ENCODE measurements at regions not wholly inside any gene's neighbourhood (a gene's known extent, or its start where the extent isn't known, plus 50 kb on each side); places are given as distances from the start of the nearest gene placed in this dataset.

DNA sequence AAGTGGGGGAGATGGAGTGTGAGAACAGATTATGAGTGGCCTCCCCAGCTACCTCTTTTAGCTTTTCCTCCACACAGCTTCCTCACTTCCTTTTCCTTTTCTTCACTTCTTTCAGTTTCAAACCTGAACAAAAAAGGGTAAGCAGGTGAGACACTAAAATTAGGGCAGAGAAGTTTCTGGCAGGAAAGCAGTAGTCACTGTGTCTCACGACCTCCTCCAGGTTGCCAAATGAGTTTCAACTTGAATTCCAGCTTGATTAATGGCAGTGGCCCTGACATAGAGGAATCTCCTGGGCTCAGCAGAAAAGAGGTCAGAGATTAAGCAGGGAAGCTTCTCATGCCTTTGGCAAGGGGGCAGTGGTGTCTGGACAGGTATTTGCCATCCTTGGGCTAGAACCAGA is 63.7 kb upstream of the SPINK5 start (continued):
- TF ChIP-seq, protein P1, sequence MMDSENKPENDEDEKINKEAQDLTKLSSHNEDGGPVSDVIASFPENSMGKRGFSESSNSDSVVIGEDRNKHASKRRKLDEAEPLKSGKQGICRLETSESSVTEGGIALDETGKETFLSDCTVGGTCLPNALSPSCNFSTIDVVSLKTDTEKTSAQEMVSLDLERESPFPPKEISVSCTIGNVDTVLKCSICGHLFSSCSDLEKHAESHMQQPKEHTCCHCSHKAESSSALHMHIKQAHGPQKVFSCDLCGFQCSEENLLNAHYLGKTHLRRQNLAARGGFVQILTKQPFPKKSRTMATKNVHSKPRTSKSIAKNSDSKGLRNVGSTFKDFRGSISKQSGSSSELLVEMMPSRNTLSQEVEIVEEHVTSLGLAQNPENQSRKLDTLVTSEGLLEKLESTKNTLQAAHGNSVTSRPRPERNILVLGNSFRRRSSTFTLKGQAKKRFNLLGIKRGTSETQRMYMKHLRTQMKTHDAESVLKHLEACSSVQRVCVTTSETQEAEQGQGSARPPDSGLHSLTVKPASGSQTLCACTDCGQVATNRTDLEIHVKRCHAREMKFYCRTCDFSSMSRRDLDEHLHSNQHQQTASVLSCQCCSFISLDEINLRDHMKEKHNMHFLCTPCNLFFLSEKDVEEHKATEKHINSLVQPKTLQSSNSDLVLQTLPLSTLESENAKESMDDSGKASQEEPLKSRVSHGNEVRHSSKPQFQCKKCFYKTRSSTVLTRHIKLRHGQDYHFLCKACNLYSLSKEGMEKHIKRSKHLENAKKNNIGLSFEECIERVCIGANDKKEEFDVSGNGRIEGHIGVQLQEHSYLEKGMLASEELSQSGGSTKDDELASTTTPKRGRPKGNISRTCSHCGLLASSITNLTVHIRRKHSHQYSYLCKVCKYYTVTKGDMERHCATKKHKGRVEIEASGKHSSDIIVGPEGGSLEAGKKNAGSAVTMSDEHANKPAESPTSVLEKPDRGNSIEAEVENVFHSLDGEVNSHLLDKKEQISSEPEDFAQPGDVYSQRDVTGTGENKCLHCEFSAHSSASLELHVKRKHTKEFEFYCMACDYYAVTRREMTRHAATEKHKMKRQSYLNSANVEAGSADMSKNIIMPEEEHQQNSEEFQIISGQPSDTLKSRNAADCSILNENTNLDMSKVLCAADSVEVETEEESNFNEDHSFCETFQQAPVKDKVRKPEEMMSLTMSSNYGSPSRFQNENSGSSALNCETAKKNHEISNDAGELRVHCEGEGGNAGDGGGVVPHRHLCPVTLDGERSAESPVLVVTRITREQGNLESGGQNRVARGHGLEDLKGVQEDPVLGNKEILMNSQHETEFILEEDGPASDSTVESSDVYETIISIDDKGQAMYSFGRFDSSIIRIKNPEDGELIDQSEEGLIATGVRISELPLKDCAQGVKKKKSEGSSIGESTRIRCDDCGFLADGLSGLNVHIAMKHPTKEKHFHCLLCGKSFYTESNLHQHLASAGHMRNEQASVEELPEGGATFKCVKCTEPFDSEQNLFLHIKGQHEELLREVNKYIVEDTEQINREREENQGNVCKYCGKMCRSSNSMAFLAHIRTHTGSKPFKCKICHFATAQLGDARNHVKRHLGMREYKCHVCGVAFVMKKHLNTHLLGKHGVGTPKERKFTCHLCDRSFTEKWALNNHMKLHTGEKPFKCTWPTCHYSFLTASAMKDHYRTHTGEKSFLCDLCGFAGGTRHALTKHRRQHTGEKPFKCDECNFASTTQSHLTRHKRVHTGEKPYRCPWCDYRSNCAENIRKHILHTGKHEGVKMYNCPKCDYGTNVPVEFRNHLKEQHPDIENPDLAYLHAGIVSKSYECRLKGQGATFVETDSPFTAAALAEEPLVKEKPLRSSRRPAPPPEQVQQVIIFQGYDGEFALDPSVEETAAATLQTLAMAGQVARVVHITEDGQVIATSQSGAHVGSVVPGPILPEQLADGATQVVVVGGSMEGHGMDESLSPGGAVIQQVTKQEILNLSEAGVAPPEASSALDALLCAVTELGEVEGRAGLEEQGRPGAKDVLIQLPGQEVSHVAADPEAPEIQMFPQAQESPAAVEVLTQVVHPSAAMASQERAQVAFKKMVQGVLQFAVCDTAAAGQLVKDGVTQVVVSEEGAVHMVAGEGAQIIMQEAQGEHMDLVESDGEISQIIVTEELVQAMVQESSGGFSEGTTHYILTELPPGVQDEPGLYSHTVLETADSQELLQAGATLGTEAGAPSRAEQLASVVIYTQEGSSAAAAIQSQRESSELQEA (IDR thresholded peaks at IDR 0.05; ENCODE audit: low read depth), result no peak
- TF ChIP-seq RB1 (IDR thresholded peaks at IDR 0.05; ENCODE audit: low read depth) (no peak), POLR2A (conservative IDR thresholded peaks at IDR 0.05) (no peak), MAFG (tag; conservative IDR thresholded peaks at IDR 0.05) (no peak), CBFB (CRISPR knock-in tag; IDR thresholded peaks at IDR 0.05) (no peak), ZNF134 (CRISPR knock-in tag; conservative IDR thresholded peaks at IDR 0.05) (no peak), MEIS2 (IDR thresholded peaks at IDR 0.05; ENCODE audit: partially characterized antibody) (no peak)
- TF ChIP-seq, protein P2, sequence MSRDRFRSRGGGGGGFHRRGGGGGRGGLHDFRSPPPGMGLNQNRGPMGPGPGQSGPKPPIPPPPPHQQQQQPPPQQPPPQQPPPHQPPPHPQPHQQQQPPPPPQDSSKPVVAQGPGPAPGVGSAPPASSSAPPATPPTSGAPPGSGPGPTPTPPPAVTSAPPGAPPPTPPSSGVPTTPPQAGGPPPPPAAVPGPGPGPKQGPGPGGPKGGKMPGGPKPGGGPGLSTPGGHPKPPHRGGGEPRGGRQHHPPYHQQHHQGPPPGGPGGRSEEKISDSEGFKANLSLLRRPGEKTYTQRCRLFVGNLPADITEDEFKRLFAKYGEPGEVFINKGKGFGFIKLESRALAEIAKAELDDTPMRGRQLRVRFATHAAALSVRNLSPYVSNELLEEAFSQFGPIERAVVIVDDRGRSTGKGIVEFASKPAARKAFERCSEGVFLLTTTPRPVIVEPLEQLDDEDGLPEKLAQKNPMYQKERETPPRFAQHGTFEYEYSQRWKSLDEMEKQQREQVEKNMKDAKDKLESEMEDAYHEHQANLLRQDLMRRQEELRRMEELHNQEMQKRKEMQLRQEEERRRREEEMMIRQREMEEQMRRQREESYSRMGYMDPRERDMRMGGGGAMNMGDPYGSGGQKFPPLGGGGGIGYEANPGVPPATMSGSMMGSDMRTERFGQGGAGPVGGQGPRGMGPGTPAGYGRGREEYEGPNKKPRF (IDR thresholded peaks at IDR 0.05; ENCODE audit: low read depth, low read length), result no peak

All from K562 (cell line).